BJ (cell line): ENCODE measurements at regions not wholly inside any gene's neighbourhood (a gene's known extent, or its start where the extent isn't known, plus 50 kb on each side); places are given as distances from the start of the nearest gene placed in this dataset.

Experiments used
- CTCF ChIA-PET: fragments of 350-600 bp; formaldehyde crosslinking; extraction: SDS; loops from one replicate; lab custom pipeline; 2021; ENCODE audit warnings: antibody characterized with exemption, inconsistent platforms; lab: Yijun Ruan, JAX
- POLR2A ChIA-PET: fragments of 300-600 bp; sonication (Branson Sonifier 250); formaldehyde crosslinking; extraction: SDS; loops from one replicate; lab custom pipeline; 2021; ENCODE audit warnings: antibody characterized with exemption; lab: Charles Lee
- DNase-seq: peaks from one replicate; pipeline ENCODE4 v3.0.0-alpha.2; 2011; ENCODE audit warnings: low read depth
- H3K27me3 ChIP-seq: 2 replicates; pipeline ENCODE4 v1.6.0; 2011; ENCODE audit warnings: low read length; ENCODE audit not compliant: control insufficient read depth, insufficient read depth
- H3K36me3 ChIP-seq: 2 replicates; pipeline ENCODE4 v1.5.1; 2011; ENCODE audit warnings: low read length; ENCODE audit not compliant: control insufficient read depth, insufficient read depth
- H3K4me3 ChIP-seq: 2 replicates; pipeline ENCODE4 v1.5.1; 2011; ENCODE audit warnings: low read depth, mild to moderate bottlenecking, control low read depth, low read length
- CTCF ChIP-seq: IDR thresholded peaks from 2 replicates; pipeline ENCODE4 v1.5.1; 2011; ENCODE audit warnings: low read depth, mild to moderate bottlenecking, control low read depth, inconsistent platforms, low read length, moderate library complexity; ENCODE audit not compliant: insufficient read depth

DNA sequence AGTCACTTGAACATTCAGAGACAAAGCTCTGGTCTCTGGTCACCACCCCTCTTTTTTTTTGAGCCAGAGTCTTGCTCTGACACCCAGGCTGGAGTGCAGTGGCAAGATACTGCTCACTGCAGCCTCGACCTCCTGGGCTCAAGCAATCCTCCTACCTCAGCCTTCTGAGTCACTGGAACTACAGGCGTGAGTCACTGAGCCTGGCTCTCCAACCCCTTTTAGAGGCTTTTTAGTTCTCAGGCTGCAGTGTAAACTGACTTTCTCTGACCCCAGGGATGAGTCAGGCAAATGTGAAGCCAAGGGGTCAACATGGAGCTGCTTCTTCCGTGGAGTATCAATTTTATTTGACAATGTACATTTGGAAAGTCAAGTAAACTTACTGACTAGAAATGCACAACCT is 229.2 kb downstream of the PTTG2 start:
- Histone ChIP-seq H3K36me3 (no peaks in the 10 kb centered on the region), H3K4me3 (no peak overlapping the region), H3K27me3 (no peaks in the 10 kb centered on the region)
- TF ChIP-seq CTCF = no peak
- ChIA-PET POLR2A (no interaction called here), CTCF (interaction anchor here (0.7 to 1.8 kb wide), 3 partner anchors 9 to 13 kb away, joined by 3 to 7 read pairs (median 4); no protein-coding TSS in a partner anchor)
- DNase-seq = peak; percentile 38

DNA sequence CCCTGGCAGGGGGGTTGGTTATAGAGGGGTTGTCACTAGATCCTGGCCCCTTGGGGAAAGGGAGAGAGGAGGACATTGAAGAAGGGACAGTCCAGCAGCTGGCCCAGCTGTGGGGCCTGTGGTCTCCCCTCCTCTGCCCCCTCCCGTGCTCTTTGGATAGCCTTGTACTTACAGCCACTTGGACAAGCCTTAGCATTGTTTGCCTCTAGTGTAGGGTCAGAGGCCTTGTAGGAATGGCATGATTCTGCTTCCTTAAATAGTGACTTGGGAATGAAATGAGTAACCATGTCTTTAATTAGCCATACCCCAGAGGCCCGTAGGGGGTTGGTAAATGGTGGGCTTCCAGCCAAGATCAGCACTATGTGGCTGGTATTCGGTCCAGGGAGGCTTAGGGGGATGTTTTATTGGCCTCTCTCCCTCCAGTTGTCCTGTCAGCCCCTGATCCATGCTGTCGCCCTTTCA is 230.6 kb downstream of the PTTG2 start:
- Histone ChIP-seq H3K36me3 (no peaks in the 10 kb centered on the region), H3K4me3 (no peak overlapping the region), H3K27me3 (no peaks in the 10 kb centered on the region)
- ChIA-PET CTCF (no interaction called here), POLR2A (no interaction called here)
- peak; percentile 20 for DNase-seq
- TF ChIP-seq CTCF = no peak

DNA sequence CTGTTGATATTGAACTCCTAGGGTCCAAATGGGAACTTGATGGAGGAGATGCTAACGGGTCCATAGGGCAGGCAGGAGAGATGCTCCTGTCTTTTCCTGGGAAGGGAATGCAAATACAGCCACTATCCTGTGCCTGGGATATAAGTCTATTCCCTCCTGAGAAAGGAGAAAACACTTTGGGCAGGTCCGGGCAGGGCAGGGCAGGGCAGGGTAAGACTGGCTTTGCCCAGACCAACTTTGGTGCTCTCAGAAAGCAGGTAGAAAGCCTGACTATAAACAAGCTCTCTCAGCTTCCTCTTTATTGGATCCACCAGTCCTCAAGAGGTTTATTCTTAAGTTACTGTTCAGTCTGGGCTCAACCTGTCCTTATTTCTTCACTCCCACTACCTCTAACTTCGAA is 232.3 kb downstream of the PTTG2 start:
- ChIA-PET CTCF (interaction anchor here (2.3 kb wide), 1 partner anchor 13 kb away, joined by 7 read pairs; no protein-coding TSS in a partner anchor), POLR2A (no interaction called here)
- Histone ChIP-seq H3K27me3 (no peaks in the 10 kb centered on the region), H3K4me3 (no peak overlapping the region), H3K36me3 (no peaks in the 10 kb centered on the region)
- TF ChIP-seq CTCF = no peak
- DNase-seq = no peak

DNA sequence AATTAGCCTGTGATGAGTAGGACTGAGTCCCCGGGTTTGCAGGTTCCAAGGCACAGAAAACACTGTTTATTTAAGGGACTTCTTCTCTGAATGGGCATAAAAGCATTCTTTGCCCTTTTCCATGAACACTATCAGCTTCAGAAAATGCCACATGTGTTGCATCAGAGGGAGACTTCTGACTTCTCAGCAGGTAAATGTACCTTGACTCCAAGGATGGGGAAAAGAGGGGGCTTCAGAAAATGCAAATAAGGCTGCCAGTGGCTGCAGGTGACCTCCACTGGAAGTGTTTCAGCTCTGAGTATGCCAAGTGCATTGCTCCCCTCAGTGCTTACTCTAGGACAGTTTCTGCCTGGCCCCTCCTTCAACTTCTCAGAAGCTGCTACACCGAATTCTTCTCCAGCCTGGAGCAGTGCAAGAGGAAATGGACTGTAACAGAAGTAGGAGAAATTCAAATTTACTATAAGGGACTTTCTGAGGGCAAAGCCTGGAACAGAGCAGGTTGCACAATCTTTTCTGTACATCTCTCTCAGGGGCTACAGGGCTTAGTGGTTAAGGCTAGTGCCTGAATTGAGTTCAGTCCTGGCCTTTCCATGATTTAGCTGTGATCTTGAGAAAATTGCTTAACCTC is 233.2 kb downstream of the PTTG2 start:
- ChIA-PET POLR2A (no interaction called here), CTCF (interaction anchor here (1.1 to 2.3 kb wide), 2 partner anchors 11 to 13 kb away, joined by 4 to 7 read pairs; no protein-coding TSS in a partner anchor)
- Histone ChIP-seq H3K27me3 (no peaks in the 10 kb centered on the region), H3K36me3 (no peaks in the 10 kb centered on the region), H3K4me3 (no peak overlapping the region)
- DNase-seq = no peak
- TF ChIP-seq CTCF = no peak

DNA sequence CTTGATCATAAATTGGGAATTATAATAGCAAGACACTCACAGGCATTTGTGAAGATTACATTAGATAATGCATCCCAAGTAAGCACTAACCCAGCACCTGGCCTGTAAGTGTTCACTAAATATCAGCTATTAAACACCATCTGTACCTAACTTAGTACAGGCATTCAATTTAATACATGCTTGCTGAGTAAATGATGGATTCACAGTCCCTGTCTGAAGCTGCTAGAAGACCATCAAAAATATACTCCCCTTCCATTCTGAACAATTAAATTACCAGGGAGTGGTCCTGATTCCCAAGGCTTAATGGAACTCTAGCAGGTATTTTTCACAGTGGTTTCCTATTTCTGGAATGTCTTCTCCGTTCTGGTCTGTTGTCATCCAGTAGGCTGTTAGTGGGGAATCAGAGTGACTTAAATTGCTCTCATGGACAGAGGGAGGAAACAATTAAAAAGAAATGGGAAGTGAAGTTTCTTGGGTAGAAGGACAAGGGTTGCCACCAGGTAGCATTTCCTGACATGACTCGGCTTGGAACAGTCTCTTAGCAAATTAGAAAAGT is 233.9 kb downstream of the PTTG2 start:
- ChIA-PET CTCF (interaction anchor here (1.1 to 2.3 kb wide), 2 partner anchors 10 to 14 kb away, joined by 4 to 7 read pairs; no protein-coding TSS in a partner anchor), POLR2A (no interaction called here)
- no peak for DNase-seq
- H3K4me3 ChIP-seq = no peak overlapping the region
- H3K27me3 ChIP-seq = no peaks in the 10 kb centered on the region
- no peaks in the 10 kb centered on the region for H3K36me3 ChIP-seq
- no peak for TF ChIP-seq CTCF
